ENCODE measurements at regions not wholly inside any gene's neighbourhood (a gene's known extent, or its start where the extent isn't known, plus 50 kb on each side); places are given as distances from the start of the nearest gene placed in this dataset.

- TF ChIP-seq EZH2 (IDR thresholded peaks at IDR 0.05; ENCODE audit: borderline replicate concordance) (no peak), CTCF (IDR thresholded peaks at IDR 0.05; ENCODE audit: poor library complexity) (no peak)
Measured at GRCh38 chr12:115850957-115851356, 426.5 kb downstream of the MED13L start.

Measured in hepatocyte (in vitro differentiated cells).